HG03565 (cell line): ENCODE measurements at regions not wholly inside any gene's neighbourhood (a gene's known extent, or its start where the extent isn't known, plus 50 kb on each side); places are given as distances from the start of the nearest gene placed in this dataset.

Experiments used
- ATAC-seq: cut with Tn5 transposase; IDR thresholded peaks from one replicate; pipeline ENCODE4 v1.9.1; 2021; ENCODE audit warnings: mild to moderate bottlenecking, moderate library complexity; ENCODE audit not compliant: unreplicated experiment

DNA sequence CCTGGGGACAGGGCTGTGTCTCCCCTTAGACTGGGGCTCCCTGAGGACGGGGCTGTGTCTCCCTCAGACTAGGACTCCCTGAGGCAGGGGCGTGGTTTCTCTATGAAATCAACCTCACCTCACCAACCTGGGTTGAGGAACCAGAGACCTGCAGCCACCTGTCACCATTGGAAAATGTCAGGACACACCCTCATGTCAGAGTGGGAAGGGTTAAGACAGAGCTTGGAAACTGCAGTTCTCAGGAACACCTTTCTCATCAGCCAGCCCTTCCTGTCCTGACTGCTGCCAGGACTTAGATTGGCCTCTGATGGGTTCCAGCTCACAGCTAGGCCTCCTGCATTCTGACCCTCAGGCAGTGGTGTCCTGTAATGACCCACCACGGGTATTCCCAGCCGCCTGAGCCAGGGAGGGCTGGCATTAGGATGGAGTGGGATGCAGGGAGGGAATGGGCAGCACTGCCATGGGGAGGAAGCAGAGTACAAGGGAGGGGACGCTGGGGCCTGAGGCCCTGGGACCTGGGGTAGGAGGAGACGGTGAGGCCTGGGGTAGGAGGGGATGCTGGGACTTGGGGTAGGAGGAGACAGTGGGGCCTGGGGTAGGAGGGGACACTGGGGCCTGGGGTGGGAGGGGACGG is 76.3 kb downstream of the MRPL14 start:
- ATAC-seq, result no peak

DNA sequence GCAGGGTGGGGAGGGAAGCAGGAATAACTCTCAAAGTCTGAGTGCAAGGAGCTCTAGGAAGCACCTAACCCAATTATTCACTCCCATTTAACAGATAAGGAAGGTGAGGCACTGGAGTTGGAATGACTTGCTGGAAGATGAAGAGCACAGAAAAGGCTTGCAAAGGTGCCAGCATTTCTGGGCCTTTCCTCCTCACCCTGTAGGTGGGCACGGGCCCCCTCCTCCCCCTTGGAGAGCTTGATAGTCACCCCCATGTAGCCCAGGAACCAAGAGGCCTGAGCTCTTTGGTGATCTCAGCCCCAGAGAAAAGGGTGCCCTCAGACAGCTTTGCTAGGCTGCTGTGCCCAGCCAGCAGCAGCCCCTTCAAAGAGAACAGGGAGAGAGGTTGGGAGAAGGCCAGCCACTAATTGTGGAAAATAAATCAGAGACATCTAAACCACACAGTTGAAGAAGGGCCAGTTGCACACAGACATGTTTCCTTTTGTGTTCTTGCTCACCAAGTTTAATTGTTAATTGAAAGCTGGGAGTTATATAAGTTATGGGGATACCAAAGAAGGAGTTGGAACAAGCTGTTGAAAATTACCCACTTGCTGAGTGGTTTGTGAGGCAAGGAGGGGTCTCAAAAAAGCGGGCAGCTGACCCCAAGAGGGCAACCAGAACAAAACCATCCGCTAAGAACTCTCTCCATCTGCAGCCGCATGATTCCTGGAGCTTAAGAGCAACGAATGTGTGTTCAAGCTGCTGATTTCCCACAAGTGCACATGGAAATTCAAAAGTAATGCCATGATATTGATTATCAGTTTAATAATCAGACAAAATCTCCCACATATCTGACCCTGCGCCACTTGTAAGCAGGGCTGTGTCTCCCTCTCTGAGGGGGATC is 77.0 kb downstream of the MRPL14 start:
- no peak for ATAC-seq

DNA sequence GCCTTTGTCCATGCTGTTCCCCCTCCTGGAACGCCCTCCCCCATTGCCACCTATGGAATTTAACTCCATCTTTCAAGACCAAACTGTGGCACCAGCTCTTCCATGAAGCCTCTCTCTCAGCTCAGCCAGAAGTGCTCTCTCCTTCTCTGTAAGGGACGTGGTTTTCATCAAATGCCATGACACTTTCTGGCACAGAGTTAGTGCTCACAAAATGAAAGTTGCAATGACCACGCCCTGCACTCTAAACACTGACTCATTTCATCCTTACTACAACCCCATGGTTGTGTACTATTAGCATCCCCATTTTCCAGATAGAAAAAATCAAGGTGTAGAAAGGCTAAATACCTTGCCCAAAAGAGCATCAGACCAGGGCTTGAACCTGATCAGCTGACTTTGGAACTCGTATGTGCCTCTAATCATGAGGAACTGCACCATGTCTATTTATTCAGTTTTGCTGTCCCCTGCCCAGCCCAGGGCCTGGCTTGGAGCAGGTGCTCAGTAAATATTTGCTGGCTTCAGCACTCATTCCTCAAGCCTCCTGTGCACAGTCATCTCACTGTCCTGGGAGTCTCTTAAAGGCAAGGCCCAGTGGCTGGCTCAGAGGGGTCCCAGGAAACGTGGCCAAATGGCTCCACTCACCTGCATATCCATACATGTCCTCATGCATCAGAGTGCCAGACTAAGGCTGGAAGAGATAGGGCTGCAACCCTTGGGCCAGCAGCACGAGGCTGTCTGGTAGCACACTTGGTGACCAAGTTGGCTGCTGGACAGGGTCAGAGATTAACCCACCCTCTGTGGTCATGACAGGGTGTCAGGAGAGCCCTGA is 77.9 kb downstream of the MRPL14 start:
- ATAC-seq, result no peak

DNA sequence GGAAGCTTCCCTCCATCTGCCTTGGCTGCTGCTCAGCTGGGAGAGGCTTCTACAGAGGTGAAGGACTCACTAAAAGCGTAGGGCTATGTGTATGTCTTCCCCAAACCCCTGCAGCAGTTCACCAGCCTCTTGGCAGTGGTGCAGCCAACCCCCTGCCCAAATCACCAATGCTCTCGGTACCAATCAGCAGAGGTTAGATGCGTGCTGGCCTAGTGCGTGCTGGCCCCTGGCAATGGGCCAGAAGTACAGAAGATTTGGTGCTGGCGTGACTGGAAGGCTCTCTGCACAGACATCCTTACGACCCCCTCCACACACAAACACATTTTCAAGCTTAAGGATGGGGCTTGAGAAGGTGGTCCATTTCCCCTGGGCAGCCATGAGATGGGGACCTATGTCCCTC is 79.0 kb downstream of the MRPL14 start:
- no peak for ATAC-seq

DNA sequence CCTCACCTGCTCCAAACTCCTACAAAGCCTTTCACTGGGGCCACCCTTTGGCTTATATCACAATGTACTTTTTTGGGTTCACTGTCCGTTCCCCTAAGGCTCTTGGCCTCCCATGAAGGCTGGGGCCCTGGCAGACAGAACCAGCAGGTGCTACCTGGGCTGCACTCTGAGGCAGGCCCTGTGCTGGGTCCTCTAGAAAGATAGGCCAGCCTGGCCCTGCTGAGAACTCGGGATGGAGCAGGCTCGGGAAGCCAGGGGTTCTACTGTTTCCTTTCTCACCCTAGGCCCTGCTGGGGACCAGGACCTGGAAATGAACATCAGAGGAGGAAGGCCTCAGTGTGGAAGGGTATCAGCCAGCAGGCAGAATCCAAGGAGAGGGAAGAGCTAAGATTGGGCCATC is 79.5 kb downstream of the MRPL14 start:
- ATAC-seq, result no peak

DNA sequence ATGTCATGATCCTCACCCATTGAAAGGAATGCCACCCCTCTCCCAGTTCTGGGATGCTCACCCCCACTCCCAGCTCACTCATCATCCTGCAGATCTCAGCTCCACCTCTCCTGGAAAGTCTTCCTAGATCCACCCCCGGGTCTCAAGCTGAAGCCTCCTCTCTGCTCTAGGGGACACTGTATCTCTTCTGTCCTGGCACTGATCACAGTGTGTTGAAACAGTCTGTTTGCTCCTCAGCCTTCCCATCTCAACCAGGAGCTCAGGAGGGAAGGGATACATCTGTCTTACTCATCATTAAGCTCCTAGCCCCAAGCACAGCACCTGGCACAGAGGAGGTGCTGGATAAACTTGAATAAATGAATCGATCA is 80.1 kb downstream of the MRPL14 start:
- ATAC-seq, result no peak

DNA sequence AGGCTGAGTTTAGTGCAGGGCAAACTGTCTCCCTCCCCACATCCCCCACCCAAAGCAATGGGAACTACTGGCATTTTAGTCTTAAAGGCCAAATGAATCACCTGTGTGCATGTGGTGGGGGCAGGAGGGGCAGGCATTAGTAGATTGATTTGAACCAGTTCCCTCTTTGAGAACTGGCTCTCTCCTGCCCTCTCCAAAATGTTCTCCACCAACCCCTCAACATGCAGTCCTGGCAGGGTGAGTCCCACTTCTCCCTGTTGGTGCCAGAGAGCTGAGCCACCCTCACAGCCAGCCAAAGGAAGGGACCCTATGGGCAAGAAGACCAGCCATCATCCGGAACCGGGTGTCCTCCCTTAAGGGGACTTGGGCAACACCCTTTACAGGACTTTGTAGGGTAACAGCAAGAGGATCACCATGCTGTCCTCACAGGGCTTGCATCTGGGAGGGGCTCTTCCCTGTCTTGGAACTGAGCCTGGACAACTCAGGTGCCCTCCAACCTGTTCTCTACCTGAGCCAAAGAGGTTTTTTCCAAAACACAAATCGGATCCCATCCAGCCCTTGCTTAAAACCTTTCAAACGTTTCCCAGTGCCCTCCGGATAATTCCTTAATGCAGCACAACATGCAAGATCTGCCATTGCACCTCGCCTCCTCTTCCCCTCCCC is 80.6 kb downstream of the MRPL14 start:
- no peak for ATAC-seq

DNA sequence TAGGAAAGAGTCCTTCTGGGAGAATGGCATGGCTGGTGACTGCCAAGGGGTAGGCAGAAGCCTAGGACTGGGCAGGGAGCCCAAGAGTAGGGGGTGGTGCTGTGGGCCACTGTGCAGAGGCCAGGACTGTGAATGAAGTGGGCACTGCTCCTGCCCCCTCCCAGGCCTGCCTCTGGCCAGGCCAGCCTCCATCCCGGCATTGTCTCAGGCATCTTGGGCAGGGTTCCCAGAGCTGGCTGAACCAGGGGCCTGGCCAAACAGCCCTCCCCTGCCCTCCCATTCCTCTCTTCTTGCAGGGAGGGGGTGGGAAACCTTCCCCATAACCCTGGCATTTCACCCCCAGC is 81.6 kb downstream of the MRPL14 start:
- ATAC-seq, result no peak

DNA sequence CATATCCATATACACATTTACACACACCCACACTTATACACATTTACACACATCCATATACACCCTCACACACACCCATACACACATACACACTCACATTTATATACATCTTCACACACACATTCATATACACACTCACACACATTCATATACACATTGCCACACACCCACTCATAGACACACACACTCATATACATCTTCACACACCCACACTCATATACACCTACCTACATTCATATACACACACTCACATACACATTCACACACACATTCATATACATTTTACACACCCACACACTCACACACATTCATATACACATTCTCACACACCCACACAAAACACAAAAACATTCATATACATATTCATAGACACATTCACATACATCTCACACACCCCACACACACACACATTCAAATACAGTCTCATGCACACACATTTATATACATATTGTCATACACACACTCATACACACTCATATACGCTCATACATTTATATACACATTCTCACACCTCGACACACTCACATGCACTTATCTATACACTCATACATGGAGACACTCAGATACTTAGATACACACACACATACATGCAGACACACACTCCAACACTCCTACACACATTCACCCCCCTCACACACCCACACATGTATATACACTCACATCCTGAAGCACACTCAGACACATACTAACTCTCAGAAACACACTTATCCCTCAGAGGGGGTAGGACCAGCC is 82.1 kb downstream of the MRPL14 start:
- ATAC-seq, result no peak

DNA sequence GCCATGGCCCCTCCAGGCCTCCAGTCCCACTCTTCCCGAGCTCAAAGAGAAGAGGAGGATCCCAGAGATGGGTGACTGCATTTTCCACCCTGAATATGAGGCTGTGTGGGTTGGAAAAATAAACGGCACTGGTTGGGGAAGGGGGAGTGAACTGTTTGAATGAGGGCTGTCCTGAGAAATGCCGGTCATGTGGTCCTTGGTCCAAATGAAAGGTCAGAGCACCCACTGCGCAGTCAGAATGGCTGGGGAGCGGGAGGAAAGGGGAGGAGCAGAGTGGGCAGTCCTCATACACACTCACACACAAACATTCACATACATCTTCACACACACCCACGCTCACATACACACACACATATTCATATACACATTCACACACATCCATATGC is 83.1 kb downstream of the MRPL14 start:
- no peak for ATAC-seq

DNA sequence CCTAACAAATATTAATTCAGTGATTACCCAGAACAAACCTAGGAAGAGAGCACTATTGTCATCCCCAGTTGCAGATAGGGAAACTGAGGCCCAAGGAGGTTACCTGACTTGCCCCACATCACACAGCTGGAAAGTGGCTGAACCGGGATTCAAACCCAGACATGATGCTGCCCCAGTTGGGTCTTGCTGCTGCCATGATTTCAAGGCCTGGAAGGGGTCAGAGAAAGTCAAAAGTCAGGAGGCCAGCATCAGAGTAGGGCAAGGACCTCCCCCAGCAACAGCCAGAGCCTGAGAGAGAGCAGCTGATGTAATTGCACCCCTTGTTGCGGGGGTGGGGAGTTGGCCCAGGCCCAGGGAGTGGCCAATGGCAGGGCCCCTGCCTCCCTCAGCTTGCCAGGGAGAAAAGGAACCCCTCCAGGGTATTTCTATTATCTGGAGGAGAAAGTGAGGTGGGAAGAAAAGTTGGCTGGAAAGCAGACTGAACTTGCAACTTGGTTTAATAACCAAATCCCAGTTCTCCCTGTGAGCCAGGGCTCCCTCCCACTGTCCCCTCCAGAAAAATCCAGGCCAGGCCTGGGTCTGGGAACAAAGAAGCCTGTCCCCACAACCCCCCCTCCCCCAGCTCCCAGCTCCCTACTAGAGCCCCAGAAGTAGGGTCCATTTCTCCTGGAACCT is 83.6 kb downstream of the MRPL14 start:
- no peak for ATAC-seq

DNA sequence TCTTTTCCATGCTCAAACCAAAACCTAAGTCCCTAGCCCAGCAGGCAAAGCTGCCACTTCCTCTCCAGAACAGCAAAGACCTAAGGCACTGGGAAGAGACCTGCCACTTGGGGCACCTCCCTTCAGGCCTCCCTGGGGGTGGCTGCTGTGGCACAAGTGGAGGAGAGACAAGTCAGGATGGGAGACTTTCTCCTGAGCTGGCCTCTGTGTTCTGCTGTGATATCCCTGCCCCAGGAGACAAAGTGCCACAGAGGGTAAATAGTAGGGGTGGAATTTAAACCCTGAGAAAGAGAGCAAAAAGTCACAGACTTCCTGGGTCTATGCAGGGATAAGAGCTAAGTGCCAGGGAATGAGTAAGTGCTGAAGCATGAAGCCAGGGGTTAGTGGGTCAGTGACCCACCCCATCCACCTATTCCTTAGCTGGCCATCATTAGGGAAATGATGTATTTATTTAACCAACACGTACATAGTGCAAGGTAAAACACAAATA is 84.2 kb downstream of the MRPL14 start:
- no peak for ATAC-seq

DNA sequence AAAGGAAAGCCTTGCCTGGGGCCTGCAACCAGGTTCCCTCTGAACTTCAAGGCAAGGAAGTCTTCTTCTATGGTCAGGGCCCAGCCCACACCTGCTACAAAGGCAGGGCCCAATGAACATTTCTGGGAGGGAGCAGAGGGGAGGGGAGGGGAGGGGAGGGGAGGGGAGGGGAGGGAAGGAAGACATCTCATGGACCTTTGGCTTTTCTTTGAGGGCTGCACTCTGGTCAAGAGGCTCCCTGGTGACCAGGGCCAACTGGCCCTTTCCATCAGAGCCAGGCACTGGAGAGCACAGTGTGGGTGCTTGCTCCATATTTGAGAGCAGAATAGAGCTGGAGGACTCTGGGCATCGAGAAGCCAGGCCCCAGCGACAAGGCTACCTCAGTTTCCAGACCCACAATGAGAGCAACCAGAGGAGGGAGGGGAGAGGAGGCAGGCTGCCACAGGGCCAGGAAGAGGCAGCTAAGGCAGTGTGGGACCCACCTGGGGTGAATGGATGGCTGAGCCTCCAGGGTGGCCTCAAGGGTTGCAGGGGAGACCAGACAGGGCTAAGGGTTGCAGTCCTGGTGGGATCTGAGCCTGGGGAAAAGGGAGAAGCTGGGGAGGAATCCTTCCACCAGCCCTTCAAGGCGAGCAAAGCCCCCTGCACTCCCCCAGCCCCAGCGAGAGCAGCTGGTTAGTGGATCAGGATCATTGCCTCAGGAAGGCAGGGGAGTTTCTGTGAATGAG is 84.8 kb downstream of the MRPL14 start:
- ATAC-seq, result no peak

DNA sequence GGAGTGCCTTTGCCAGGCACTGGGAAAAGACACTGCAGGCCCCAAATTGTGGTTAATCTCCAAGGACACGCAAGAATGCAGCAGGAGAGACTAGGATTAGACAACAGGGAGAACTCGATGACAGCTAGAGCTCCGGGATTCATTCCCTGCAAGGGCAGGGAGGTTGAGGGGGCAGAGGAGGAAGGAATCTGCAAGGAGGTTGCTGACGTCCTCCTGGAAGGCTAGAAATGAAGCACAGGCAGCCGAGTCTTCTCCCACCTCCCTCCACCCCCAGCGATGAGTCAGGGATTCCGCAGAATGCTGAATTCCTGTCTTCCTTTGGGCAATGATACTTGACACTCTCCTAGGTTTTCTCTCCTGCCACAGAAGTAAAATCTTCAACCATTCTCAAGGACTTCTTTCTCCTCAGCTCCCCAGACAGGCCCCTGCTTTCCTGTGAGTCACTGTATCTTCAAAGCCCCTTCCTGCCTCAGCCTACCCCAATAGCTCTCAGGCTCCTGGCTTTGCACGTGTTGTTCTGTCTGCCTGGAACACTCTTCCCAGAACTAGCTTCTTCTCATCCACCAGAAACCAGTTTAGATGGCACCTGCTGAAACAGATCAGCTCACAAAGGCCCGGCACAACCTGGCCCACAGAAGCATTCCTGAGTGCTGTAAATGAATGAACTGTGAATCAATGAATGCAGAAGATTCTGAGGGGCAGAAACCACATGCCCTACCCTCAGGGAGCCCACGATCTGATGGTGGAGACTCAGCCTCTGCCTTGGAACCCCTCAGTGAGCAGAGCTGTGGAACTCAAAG is 85.6 kb downstream of the MRPL14 start:
- ATAC-seq, result no peak

DNA sequence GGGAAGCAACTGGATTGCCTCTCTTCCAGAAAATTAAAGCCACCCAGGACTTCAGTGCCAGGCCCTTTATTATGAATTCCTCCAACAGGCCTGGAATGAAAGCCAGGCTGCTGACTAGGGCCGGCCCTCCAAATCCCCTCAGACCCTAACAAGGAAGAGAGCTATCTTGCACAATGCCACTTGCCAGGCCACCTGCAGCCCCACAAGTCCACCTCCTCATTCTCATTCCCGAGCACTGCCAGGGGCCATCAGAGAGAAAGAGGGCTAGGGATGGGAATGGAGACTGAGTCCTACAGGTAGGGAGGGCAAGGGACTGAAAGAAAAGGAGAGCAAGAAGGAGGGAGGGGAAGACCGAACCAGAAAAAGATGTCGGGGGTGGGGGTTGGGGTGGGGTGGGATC is 86.5 kb downstream of the MRPL14 start:
- ATAC-seq, result no peak

DNA sequence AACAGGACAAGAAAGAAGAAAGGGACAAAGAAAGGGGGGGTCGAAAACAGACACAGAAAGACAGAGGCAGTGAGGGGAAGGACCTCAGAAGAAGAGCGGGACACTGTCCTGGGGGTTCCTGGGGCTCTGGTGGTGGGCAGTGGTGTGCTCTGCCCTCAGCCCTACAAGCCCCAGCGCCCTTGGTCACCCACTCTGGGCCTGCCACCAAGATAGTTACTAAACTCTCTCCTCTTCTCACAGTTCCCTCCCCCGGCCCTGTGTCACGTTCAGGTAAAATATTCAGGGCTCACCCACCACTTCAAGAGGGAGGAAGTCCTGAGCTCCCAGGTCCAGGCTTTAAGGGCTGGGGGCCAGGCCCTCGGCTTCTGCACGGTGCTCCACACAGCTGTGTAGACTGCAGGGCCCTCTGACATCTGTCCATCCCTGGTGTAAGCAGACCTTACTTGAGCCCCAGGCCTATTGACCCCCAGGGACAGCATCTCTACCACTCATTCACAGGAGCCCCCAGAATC is 87.4 kb downstream of the MRPL14 start:
- no peak for ATAC-seq

DNA sequence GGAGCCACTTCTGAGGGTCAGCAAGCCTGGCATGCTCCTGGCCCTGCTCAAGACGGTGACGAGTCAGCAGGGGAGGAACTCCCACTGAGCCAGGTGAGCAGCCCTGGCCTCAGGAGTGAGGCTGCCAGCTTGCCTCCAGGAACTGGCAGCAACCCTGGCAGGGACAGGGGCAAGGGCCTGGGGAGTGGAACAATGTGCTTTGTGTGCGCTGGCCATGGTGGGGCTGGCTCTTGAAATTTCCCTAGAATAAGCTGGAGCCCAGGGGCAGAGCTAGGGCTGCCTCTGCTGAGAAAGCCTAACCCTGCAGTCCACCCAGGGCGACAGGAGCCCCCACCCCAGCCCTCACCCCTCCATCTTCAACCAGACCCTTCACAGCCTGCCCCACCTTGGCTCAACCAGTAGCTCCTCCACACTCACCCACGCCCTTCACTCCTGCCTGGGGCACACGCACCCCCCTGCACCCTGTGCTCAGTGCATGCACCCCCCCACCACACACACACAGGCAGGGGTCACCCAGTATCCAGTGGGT is 88.0 kb downstream of the MRPL14 start:
- ATAC-seq, result no peak

DNA sequence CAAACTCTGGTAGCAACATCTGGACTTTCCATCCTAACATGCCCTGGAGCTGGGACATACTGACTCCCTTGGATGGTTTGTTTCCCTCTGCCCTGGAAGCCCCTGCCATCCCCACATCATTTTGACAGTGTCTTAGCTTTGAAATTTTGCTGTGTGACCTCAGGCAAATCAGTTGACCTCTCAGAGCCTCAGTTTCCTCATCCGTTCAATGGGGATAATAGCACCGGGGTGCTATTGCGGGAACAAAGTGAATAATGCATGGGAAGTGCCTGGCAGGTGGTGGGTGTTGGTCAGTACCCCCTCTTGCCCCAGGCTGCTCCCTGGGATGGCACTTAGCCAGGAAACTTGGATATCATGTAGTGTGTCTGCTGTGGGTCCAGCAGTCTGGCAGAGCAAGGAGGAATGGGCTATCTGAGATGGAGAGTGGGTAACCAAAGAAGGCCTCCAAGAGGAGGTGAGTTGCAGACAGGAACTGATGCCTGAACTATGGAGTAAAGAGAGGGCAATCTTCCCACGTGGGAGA is 88.6 kb downstream of the MRPL14 start:
- ATAC-seq, result no peak
